ENCODE measurements at regions not wholly inside any gene's neighbourhood (a gene's known extent, or its start where the extent isn't known, plus 50 kb on each side); places are given as distances from the start of the nearest gene placed in this dataset.

DNA sequence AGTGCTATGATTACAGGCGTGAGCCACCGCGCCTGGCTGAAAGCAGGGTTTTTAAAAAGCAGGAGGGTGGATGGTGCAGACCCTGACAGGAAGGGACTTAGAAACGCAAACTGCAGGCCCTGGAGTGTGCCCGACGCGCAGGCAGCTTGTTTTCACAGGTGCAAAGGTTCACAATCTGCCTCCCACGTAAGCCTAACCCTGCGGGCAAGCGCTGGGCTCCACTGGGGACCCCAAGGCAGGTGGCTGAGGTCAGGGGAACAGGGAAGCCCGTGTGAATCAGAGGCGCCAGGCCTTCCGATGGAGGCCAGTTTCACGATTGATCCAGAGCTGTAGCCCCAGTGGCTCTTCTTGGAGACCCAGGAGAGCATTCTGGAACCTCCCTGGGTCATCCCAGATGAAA lies 256.3 kb downstream of the BRD1 start:
- FAIRE-seq, result no peak
- no peak for DNase-seq (ENCODE audit: low spot score)

DNA sequence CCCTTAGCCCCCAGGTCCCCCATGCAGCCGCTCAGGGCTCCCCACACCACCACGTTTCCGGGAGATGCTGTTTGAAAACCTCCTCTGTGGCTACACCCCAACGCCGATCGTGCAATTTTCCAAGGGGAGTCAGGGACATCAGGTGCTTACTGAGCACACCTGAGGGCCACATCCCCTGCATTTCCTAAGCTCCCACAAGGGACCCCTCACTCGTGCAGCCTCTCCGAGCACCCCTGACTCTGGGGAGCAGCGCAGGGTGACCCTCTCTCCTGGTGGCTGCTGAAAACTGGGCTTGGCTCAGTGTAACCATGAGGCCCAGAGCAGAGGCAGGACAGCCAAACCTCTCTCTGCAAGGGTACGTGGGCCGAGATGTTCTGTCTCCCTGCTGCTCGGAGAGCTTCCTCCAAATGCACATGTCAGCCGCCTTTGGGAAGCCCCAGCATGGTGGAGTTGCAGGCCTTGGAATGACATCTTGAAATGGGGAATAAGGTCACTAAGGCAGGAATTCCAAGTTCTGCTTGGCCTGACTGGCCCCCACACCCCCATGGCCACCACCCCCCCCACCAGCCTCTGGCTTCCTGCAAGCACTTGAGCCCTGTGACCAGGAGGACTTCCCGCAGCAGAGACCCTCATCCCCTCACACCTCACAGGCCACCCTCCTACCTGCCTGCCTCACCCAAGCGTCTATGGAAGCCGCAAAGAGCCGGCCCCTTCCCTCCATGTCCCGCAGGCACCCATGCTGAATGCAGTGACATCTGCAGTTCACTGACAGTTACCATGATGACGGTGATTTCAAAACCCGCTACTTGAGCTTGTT lies 257.4 kb downstream of the BRD1 start:
- no peak for DNase-seq (ENCODE audit: low spot score)
- no peak for FAIRE-seq

DNA sequence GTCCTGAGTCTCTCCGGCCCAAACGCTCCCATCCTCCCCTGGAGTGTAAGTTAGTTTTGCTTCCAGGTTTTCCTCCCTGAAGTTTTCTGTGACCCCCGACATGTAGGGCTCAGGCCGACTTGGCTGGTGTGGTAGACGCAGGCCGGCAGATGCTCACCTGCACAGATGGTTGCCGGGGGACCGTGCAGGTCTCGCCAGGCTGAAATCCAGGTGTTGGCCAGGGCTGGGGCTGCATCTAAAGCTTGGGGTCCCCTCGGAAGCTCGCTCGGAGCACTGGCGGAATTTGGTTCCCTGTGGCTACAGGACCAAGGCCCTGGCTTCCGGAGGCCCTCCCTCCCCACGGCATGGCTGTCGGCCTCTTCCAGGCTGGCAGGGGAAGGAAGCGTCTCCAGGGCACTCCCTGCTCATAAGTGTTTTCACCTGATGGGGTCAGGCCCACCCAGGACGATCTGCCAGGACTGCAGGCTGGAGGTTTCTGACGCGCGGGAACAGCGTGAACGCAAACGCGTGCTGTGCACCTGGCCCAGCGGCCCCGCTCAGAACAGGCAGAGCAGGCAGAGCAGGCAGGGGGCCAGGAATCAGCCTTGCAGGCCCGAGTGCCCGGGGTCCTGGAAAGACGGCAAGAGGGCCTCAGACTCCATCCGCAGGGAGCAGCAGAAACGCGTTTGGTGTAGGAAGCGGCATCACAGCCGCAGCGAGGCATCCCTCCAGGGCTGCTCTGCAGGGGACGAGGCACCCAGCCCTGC lies 258.2 kb downstream of the BRD1 start:
- no peak for FAIRE-seq
- DNase-seq (ENCODE audit: low spot score), result no peak

DNA sequence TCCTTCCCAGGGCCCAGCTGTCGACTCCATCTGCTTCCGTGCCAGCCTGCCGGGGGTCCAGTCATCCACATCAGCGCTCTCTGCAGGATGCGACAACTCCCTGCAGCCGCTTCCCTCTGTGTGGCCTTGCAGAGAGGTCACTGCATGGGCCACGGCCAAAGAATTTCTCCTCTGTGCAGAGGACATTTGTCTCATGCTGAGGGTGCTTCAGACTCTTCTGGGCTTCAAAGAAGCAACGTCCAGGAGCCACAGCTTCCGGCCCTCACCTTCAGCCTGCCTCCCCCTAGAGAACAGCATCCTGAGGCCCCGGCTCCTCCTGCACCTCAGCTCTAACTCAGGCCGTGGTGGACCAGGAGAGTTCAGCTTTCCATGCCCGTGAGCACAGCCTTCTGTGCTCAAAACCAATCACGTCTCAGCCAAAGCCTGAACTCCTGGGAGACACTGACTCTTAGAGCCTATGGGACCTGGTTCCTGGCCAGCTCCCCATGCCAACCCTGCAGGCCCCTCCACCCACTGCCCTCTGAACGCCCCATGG lies 258.9 kb downstream of the BRD1 start:
- no peak for DNase-seq (ENCODE audit: low spot score)
- FAIRE-seq, result no peak

DNA sequence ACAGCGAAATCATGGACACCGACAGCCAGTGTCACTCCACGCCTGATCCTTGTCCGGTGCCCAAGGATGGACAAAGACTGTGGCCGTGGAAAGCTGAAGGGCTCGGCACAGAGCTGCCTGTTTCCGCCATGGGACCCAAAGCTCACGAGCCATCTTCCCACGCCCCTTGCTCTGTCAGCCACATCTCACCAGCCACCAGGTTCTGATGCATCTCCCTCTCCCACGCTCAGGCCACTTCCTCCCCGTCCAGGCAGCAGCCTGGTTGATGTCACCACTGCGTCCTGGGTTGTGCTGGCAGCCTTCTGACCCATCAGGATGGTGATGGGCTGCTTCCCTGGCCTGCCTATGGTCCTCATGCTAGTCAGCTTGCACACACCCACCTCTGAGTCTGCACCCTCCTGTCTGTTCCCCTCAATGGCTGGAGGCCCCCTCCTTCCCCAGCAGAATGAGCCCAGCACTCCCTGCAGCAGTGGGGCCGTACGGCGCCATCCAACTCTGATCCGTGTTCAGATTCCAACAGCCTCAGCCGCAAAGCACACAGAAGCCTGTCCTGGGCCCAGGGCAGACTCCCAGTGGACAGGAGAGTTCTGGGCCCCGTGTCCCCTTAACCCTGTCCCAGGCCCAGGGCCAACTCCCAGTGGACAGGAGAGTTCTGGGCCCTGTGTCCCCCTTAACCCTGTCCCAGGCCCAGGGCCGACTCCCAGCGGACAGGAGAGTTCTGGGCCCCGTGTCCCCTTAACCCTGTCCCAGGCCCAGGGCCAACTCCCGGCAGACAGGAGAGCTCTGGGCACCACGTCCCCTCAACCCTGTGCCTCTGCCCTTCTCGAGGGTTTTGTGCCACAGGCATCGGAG lies 259.5 kb downstream of the BRD1 start:
- FAIRE-seq, result no peak
- no peak for DNase-seq (ENCODE audit: low spot score)

DNA sequence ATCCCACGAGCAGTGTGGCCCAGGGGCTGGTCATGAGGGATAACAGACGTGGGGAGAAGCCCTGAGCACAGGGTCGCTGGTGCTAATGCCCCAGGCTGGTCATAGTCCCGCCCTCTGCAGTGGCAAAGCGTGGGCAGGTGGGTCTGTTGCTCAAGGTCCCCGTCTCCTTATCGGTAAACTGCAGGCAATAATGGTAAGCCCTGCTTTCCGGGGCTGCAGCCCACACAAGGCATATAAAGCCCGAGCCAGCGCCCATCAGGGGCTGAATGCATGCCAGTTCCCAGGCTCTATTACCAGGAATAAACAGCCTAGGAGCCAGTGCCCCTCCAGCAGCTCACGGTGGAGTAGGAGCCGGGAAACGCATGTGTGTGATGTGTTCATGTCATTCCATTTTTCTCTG lies 261.0 kb downstream of the BRD1 start:
- no peak for DNase-seq (ENCODE audit: low spot score)
- FAIRE-seq, result no peak

DNA sequence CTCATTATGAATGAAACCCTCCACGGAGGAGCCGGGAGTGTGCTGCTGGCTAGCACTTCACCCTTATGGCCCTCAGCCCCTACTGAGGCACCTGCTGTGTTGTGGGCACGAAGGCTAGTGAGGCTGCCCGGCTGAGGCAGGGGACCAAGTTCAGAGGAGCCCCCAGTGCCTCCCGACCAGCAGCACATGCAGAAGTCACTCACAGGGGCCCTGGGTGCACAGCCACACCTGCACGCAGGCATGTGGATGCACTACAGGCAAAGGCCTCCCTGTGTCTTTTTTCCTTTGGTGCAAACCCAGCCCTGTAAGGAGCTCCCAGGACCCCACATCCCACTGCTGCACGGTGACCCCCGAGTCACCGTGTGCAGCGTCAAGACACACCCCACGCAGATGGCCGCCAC lies 261.5 kb downstream of the BRD1 start:
- no peak for FAIRE-seq
- no peak for DNase-seq (ENCODE audit: low spot score)

DNA sequence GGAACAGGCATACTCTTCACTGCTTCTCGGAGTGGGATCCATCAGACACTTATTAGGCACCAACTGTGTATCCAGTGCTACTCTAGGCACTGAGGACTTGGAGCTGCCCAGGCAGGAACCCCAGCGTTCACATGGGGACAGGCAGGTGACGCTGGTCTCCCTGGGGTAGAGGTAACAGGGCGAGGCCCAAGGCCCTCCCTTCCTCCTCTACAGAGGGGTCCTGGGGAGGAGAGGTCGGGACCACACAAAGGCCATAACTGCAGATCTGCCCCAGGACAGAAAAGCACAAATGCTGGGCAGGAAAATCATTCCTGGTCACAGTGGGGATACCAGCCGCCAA lies 262.2 kb downstream of the BRD1 start:
- FAIRE-seq (no peak), DNase-seq (ENCODE audit: low spot score) (no peak)

DNA sequence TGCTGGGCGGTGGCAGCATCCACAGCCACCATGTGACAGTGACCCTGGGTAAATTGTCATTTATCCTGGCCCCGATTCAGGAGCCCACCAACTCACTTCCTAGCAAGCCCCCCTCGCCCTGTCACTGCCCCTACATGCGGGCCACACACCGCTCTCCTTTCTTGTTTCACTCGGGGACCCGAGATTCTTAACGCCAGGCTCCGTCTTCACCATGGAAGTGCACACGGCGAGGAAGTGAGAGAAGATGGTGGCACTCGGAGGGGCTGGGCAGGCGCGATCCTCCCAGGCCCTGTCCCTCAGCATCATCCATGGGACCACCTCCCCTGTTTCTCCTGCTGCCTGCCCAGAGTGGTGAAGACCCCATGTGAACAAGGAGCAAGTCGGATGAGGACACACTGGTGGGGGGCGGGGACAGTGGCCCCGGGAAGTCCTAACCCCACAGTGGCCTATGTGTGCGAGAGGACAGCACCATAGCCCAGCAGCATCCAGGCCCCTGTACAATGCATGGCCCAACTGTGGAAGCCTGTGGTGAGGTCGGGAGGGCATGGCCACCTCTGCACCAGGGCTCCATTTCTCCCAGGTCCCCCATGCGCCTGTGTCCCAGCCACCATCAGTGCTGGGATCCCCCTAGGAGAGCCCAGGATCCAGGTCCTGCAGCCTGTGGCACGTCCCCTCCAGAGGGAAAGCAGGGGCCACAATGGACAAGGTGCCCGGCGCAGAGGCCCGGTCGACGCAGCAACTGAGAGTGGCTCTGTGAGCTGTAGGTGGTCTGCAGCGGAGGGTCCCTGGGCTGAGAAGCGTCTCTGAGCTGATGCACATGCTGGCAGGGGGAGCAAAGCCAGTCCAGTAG lies 262.8 kb downstream of the BRD1 start:
- DNase-seq (ENCODE audit: low spot score) (no peak), FAIRE-seq (no peak)

DNA sequence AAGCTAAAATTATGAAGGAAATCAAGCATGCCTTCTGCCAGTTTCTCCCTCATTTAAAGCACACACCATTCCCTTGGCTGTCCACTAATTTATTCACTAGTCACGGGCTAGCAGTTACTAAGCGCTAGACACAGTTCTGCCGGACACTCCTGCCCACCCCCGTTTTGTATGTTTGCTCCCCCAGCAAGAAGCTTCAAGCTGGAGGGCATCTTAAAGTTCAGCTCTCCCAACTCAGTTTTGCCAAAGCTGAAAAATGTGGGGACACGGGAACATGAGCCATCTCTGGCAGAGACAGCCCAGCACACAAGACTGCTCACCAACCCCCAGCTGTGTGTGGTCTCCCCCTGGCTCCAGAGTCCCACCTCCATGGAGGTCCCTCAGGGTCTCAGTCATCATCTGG lies 263.6 kb downstream of the BRD1 start:
- no peak for DNase-seq (ENCODE audit: low spot score)
- FAIRE-seq, result no peak

DNA sequence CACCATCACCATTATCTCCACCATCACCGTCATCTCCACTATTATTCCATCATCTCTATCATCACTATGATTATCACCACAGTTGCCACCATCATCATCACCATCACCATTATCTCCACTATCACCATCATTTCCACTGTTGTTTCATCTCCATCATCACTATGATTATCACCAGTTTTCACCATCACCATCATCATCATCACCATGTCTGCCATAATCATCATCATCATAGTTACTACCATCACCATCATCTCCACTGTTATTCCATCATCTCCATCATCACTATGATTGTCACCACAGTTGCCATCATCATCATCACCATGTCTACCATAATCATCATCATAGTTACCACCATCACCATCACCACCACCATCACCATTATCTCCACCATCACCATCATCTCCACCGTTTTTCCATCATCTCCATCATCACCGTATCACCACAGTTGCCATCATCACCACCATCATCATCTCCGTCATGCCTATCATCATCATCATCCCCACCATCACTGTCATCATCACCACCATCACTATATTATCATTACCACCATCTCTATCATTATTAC lies 264.9 kb downstream of the BRD1 start:
- DNase-seq (ENCODE audit: low spot score) (no peak), FAIRE-seq (no peak)

DNA sequence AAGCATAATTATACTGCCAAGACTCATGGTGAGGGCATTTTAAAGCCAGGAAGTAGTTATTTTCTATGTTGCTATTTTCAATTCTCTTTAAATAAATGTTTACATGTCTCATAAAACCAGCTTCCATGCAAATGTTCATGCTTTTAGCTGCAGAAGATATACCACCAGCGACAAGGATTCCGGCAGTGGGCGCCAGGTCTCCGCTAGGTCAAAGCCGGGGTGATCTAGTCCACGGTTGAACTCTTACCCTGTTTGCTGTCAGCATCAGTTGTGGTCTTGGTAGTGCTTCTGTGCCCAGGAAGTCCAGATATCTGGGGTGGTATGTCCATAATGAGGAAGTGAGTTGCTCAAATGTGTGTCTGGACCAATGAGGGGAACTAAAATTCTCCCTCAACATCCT lies 265.7 kb downstream of the BRD1 start:
- DNase-seq (ENCODE audit: low spot score) (no peak), FAIRE-seq (no peak)

DNA sequence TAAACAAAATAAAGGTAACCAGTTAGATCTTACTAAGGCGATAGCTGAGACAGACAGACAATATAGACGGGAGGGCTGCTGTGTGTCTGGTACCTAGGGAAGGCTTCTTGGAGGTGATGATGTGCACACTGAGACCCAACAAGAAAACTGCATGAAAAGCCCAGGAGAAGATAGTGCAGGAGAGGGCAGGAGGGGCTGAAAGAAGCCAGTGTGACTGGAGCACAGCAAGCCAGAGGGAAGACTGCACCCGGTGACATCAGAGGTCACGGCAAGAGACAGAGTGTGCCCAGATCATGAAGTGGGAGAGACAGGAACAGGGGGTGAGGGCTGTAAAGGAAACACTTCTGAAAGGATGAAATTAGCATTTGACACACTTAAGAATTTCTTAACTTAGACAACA lies 266.3 kb downstream of the BRD1 start:
- FAIRE-seq, result no peak
- no peak for DNase-seq (ENCODE audit: low spot score)

DNA sequence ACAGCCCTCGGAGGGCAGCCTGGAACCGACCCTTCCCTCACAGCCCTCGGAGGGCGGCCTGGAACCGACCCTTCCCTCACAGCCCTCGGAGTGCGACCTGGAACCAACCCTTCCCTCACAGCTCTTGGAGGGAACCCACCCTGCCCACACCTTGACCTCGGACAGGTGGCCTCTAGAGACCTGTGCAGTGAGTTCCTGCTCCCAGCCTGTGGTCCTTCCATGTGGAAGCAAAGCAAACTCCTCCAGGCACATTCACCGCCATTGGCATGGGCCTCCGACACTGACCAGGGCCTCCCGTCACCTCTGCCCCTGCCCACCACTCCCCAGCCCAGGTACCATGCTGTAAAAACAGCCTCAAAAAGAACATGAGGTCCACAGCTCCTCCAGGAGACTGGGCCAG lies 272.1 kb downstream of the BRD1 start:
- FAIRE-seq, result no peak
- no peak for DNase-seq (ENCODE audit: low spot score)

DNA sequence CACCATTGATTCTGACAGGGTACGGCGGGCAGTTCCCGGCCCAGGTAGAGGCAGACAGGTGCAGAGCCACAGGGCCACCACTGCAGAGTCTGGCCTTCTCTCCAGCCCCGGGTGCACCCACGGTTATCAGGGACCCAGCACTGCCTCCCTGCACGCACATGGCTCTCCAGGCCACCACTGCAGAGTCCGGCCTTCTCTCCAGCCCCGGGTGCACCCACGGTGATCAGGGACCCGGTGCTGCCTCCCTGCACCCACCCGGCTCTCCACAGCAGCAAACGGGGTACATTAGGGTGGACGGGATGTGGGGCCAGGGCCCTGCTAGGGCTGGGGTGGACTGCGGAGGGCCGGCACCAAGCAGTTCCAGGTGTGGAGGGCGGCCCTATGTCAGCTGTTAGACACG lies 272.9 kb downstream of the BRD1 start:
- DNase-seq (ENCODE audit: low spot score), result no peak
- no peak for FAIRE-seq

DNA sequence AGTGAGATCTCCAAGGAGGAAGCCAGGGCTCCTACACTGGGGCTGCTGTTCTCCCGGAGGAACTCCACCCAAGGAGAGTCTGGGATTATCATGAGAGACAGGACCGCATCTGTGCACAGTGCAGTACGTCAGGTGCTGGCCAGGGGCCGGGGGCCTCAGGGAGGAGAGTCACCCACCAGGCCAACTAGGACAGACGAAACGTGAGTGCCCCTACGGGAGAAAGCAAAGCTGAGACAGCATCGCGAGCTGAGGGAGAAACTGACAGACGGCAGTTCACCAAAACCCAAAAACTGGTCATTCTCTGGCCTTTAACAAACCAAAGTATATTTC lies 273.4 kb downstream of the BRD1 start:
- FAIRE-seq (no peak), DNase-seq (ENCODE audit: low spot score) (no peak)

DNA sequence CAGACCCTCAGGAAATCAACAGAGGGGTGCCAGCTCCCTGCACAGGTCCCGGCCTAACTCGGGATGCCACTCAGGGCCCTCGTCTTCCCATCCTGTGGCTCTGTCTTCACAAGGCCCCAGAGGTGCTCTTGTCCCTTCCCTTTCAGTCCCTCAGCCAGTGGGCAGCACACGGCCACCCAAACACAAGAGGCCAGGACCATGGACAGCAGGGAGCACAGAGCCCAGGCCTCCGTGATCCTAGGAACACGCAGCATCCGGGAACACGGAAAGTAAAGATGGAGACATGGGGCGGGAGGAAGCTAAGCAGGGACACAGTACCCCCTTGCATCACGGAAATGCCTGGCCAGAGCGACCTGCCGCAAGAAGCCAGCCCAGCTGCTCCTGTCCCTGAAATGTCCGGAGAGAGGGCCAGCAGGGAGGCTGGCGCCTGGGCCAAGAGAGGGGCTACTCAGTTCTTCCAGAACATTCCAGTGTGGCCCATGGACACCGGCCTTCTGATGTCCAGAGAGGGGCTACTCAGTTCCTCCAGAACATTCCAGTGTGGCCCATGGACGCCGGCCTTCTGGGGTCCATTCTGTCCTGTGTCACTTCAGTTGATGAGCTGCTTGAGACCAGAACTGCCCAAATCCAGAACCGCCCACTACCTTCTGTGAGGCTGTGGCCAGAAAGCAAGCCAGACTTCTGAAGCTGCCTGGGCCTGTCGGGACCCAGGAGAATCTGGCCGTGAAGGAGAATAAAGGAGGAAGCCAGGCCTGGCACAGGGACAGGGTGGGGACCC lies 274.0 kb downstream of the BRD1 start:
- FAIRE-seq, result no peak
- DNase-seq (ENCODE audit: low spot score), result no peak

DNA sequence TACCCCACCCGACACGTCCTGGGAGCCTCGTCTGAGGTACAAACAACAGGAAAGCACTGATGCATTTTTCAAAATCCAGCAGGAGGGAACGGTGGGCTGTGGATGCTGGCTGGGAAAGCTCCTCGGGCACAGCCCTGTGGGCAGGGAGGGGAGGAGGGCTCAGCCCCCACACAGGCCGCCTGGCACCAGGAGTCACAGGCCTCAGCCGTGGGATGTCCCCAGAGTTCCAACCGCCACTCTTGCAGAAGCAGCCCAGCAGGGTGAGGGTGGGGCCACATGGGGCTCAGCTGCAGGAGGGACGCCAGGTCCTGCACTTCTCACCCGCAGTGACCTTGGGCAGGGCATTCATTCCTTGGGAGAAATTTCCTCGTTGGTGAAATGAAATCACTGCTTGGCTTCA lies 274.6 kb downstream of the BRD1 start:
- FAIRE-seq (no peak), DNase-seq (ENCODE audit: low spot score) (no peak)

DNA sequence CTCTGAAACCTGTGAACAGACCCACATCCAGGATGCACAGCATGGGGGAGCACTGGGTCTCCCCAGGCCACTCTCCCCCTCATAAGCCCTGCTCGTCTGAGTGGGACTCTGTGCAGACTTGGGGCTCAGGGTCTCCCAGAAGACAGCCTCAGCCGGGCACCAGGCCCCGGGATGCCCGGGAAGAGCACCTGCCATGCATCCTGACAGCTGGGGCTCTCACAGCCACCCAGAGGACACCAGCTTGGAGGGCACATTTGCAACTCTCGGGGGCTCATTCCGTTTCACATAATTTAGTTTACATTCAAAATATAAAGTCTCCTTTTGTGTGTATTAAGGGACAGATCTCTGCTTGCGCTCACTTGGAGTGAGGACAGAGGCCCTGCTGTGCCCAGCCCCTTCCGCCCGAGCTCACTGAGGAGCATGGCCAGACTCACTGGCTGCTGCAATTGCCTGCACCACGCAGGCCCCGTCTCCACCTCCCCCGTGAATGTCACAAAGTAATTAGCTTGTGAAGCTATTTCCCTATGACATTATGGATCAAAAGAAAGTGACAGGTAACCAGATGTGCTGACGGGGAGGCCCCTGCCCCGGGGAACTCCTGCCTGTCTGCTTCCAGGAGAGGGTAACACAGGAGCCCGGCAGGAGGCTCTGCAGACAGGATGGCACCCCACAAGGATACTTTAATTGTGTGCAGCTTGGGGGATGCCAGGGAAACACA lies 275.6 kb downstream of the BRD1 start:
- FAIRE-seq (no peak), DNase-seq (ENCODE audit: low spot score) (no peak)

All from RCC 7860 (cell line).